ENCODE measurements at regions not wholly inside any gene's neighbourhood (a gene's known extent, or its start where the extent isn't known, plus 50 kb on each side); places are given as distances from the start of the nearest gene placed in this dataset.

GRCh38 chr4:129565214-129565613 is 469.3 kb downstream of the C4orf33 start:
- DNase-seq, result no peak

DNA sequence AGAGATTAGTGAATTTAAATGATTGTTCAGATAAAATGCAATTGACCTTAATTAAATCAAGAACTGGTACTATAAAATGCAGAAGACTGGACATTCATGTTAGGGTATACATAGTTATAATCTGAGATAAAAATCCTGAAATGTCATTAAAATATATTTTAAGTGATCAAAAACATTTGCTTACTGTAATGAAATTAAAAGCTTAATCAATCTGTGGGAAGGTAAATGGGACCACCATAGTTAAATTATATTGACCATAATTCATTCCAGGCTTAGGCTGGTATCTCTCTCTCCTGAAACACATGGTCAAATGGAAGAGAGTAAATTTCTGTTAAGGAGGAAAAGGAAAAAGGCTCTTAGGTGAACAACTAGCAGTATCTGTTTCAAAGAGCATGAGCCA is 474.4 kb downstream of the C4orf33 start:
- no peak for DNase-seq

GRCh38 chr4:129578336-129578735 is 482.4 kb downstream of the C4orf33 start:
- no peak for DNase-seq

DNA sequence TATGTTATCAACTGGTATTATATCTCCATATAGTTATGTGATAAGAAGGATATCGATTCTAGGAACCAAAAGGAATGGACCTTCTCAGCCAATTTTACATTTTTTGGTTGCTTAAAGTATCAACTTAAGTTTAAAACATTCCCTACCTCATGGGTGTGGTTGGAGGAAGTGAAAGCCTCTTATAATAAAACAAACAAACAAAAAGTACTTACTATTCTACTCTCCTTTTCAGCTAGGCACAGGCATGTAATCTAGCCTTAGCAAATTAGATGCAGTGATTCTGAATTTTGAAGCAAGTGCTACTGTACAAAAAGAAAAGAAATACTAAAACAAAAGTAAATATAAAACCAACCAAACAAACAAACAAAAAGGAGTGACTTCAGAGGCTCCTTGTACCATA is 485.4 kb downstream of the C4orf33 start:
- no peak for DNase-seq

DNA sequence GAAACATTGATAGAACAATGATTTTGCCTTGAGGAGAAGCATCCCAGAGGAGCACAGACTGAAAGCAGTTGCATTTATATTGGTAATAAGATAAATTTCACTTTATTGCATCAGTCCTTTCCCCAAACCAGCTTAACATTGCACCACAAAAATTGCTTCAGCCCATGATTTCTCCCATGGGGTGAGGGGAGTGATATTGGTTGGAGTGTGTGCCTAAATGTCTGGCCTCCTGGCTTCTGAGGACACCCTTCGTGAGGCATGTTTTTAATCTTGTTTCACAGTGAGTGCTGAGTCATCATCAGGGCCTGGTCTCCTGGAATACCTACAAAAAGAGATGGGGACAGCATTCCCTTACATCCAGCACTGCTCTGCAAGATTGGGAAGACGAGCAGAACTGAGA is 487.9 kb downstream of the C4orf33 start:
- DNase-seq, result no peak

DNA sequence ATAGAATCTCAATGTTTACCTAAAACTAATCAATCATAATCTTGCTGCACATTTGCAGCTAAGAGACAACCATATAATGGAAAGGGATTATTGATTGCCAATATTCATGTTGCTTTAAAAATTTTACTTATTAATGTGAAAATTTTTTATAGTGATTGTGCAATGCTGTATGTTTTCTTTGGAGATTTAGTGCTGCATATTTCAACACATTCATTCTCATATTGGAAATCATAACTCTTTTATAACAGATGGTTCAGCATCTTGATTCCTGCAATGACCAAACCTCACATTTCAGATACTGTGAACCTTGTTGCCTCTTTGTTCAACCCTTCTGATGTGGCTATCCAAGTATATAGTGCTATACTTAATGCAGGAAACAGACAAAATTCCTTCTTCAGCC is 502.6 kb downstream of the C4orf33 start:
- no peak for DNase-seq

DNA sequence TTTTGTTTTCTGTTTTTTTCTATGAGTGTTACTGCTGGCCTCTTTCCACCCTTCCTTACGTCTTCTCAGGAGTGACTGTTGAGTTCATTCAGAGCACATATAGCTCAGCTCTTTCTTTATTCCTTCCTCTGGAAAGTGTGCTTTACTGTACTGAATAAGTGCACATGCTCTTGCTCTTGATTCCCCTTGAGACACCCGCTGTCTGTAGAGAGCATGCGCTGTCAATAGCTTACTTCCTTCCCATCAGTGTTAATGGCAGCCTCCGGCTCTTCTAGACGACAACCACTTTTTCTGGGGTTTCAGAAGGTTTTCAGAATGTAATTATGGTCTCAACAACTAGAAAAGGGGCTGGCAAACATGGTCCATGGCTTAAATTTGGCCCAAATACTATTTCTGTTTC is 504.9 kb downstream of the C4orf33 start:
- no peak for DNase-seq

- DNase-seq, result no peak
Observed at GRCh38 chr4:129602447-129602846, 506.5 kb downstream of the C4orf33 start.

DNA sequence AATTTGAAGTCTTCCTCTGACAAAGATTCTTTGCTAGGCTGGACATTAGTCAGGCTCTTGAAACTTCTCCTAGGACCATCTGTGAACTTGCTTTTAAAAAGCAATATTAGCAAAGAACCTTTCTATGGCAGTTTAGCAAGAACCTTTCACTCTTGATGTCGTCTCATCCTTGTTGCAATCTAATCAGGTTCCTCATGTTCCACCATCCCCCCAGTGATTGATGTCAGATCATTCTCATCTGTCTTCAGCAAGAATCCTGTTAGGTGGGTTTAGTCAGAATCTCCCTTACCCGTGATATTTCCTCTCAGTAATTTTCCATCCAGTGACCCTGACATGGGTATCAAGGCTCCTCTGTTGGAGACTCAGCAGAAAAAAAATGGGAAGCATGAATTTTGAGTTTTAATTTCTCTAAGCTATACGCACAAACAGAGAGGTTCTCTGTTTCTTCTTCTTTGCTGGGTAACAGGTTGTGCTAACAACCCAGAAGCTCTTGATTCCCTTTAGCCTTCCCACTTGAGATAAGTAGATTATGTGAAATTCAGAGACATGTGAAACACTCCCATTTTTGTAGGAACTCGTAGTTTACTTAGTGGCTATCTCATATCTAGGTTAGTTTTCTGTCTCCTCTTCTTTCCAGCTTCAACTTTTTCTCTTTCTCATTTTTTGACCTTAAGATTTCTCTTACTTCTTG is 507.4 kb downstream of the C4orf33 start:
- DNase-seq, result no peak

GRCh38 chr4:129604632-129605255 is 508.8 kb downstream of the C4orf33 start:
- DNase-seq, result no peak

DNA sequence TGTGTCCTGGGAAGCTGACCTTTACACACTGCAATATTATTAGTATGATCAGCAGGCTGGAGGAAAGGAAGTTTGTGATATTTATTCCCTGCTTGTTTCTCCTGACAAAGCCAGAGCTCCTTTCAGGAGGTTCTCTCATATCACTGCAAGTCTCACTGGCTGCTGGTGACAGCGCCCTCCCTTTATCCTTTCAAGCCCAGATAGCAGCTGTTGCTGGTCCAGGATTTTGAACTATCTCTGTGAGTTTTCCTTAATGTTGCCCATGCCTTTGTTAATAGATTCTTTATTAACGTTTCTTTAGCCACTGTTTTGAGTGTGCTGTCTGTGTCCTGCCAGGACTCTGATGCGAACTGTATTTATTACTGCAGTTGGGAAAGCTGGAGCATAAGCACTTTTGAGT is 518.7 kb downstream of the C4orf33 start:
- DNase-seq, result no peak

- no peak for DNase-seq
Observed at GRCh38 chr4:129622566-129622965, 526.6 kb downstream of the C4orf33 start.

- DNase-seq, result no peak
Observed at GRCh38 chr4:129623233-129623875, 527.4 kb downstream of the C4orf33 start.

GRCh38 chr4:129641179-129641578 is 545.2 kb downstream of the C4orf33 start:
- peak; percentile 38 for DNase-seq

DNA sequence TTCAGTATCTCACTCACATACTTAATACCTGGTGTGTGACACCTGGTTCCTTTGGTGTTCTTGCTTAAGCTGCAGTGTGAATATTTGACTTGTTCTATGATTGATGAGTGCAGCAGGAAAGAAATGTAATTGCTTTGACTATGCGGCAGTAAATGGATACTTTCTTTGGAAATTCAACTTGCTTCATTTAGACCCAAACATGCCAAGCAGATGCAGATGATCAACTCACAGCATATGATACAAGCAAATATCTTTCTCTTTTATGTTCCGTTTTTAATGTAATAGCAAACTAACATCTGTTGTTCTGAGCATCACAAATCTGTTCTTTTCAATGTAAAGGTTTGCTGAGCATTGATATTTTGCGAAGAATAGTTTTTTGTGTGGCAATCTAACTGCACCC is 549.5 kb downstream of the C4orf33 start:
- DNase-seq, result no peak

DNA sequence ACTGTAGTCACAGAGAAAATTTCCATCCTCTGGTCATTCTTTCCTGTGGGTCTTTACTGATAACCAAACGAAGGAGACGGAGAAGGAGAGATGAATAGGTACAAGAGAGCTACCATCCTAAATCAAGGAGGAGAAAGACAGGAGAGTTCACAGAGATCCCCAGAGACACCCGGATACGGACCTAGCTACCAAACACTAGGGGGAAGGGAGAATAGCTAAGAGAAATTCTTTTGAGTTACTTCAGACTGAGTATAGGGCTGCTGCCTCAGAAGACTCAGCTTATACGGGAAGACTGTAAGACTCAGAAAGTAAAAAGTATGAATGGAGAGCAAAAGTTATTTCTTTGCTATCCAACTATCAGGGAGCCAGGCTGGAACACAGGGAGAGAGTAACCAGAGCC is 572.1 kb downstream of the C4orf33 start:
- DNase-seq, result no peak

- no peak for DNase-seq
Observed at GRCh38 chr4:129672941-129673340, 577.0 kb downstream of the C4orf33 start.

DNA sequence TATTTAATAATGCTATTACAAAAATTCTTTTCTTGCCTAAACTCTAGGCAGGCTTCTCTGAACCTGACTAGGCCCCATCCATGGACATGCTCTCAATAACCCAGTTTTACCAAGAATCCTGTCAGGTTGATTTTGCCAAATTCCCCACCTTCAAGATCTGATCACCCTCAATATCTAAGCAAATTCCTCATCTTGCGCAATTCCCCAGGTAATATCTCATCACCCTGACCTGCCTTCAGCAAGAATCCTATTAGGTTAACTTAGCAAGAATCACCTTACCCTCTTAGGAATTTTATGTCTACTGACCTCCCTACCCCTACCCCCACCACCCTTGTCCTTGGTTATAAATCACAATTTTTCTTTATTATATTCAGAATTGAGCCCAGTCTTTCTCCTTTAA is 579.1 kb downstream of the C4orf33 start:
- no peak for DNase-seq

DNA sequence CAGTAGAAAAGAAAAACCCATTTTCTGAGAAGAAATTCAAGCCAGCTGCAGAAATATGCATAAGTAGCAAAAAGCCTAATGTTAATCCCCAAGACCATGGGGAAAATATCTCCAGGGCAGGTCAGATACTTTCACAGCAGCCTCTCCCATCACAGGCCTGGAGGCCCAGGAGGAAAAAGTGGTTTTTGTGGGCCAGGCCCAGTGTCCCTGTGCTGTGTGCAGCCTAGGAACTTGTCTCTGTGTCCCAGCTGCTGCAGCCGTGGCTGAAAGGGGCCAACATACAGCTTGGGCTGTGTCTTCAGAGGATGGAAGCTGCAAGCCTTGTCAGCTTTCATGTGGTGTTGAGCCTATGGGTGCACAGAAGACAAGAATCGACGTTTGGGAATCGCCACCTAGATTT is 581.0 kb downstream of the C4orf33 start:
- DNase-seq, result no peak

DNA sequence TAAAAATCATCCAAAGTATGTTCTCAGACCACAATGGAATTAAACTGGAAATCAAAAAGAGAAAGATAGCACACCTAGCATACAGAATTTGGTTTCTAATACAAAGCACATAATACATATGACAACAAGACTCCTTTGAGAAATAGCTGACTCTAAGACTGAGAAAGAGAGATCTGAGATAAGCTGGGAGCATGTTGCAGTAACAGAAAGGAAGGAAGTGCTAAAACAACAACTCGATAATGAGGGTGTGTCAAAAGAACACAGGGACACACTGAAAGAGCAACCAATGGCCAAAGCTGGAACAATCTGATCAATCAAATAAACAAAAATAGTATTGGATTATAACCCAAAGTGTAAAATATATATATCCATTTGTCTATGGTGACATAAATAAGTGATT is 586.6 kb downstream of the C4orf33 start:
- no peak for DNase-seq

- DNase-seq, result no peak
Observed at GRCh38 chr4:129707949-129708348, 612.0 kb downstream of the C4orf33 start.

DNA sequence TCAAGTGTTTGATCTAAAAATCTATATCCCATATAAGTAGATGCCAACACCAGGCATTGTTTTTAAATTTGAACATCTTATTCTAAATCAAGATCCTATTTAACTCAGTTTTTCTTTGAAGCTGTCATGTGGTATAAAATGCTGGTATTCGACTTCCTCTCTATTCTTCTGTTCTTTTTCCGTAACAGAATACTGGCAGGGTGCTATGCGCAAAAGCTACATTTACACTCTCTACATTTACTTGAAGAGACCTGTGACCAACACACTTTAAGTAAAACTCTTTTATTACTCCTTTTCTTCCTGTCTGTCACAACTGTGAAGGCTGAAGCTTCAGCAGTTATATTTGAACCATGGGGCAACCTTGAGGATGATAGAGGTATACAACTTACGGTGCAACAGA is 612.8 kb downstream of the C4orf33 start:
- no peak for DNase-seq

DNA sequence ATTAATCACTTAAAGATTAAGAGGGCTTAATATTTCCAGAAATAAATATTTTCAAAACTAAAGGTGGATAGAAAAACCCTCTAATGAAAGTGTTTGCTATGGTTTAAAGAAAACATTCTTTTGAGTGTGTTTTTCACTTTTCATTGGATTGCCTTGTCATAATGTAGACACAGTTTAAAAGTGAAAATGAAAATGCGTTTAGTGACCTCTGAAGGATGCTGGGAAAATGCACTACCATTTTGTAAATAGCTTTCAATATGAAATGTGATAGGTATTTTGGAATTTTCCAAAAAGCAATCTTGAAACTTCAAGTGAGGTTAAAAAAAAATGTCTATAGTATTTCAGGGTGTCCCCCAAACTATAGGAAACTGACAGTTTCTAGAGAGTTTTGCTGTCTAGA is 642.2 kb downstream of the C4orf33 start:
- no peak for DNase-seq

DNA sequence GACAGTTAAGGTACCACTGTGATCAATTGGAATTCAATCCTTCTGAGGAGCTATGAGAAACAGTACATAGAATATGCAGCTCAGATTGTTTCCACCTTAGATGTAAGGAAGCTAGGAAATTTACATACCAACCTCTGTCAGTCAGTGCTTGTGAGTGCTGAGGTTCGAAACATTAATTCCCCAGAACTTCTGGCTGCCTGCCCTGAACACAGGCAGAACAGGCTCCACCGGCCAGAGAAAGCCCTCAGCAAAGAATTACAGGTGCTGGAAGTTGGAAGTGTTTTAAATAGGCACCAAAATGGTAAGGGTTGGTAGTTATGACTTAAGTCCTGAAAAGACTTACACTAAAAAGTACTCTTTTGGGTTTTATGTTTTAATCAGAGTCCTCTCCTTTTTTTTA is 651.8 kb downstream of the C4orf33 start:
- no peak for DNase-seq

DNA sequence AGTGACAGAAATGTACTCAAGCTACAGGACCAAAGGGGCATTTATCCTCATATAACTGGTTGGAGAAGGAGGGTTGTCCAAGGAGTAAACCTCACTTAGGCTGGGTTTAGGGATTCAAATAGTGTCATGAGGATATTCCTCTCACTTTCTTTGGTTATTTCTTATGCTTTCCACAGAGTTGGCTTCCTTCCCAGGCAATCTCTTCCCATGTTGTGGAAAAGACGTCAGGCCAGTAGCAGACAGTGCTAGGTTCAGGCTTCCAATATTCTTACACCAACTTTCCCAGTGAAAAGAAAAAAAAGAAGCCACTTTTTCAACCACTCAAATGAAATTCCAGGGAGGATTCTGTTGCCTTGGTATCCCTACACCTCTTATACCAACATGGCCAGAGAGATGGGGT is 653.0 kb downstream of the C4orf33 start:
- no peak for DNase-seq
